GM21825 (cell line): ENCODE measurements at regions not wholly inside any gene's neighbourhood (a gene's known extent, or its start where the extent isn't known, plus 50 kb on each side); places are given as distances from the start of the nearest gene placed in this dataset.

Experiments
- ATAC-seq: cut with Tn5 transposase; IDR thresholded peaks from one replicate; pipeline ENCODE4 v1.9.1; 2021; ENCODE audit warnings: mild to moderate bottlenecking, moderate library complexity; ENCODE audit not compliant: unreplicated experiment

- ATAC-seq, result no peak
Observed at GRCh38 chrX:39829965-39830364, 267.8 kb downstream of the BCOR start.

- no peak for ATAC-seq
Observed at GRCh38 chrX:39830414-39830813, 267.3 kb downstream of the BCOR start.

GRCh38 chrX:39832211-39832610 lies 265.5 kb downstream of the BCOR start:
- ATAC-seq, result no peak

GRCh38 chrX:39834600-39834999 lies 263.2 kb downstream of the BCOR start:
- ATAC-seq, result no peak

- ATAC-seq, result no peak
Observed at GRCh38 chrX:39835241-39835640, 262.5 kb downstream of the BCOR start.

- no peak for ATAC-seq
Observed at GRCh38 chrX:39835776-39836175, 262.0 kb downstream of the BCOR start.

GRCh38 chrX:39836802-39837420 lies 260.8 kb downstream of the BCOR start:
- no peak for ATAC-seq

GRCh38 chrX:39837688-39838087 lies 260.1 kb downstream of the BCOR start:
- ATAC-seq, result no peak

GRCh38 chrX:39839371-39839770 lies 258.4 kb downstream of the BCOR start:
- no peak for ATAC-seq

GRCh38 chrX:39840133-39840532 lies 257.6 kb downstream of the BCOR start:
- ATAC-seq, result no peak

GRCh38 chrX:39840581-39841093 lies 257.1 kb downstream of the BCOR start:
- ATAC-seq, result no peak

- no peak for ATAC-seq
Observed at GRCh38 chrX:39841604-39842003, 256.2 kb downstream of the BCOR start.

GRCh38 chrX:39842281-39842973 lies 255.3 kb downstream of the BCOR start:
- ATAC-seq, result no peak

- ATAC-seq, result no peak
Observed at GRCh38 chrX:39843318-39843717, 254.4 kb downstream of the BCOR start.

- ATAC-seq, result no peak
Observed at GRCh38 chrX:39845233-39845632, 252.5 kb downstream of the BCOR start.

GRCh38 chrX:39846460-39846859 lies 251.3 kb downstream of the BCOR start:
- ATAC-seq, result no peak

- no peak for ATAC-seq
Observed at GRCh38 chrX:39848243-39848642, 249.5 kb downstream of the BCOR start.

GRCh38 chrX:39848900-39849299 lies 248.9 kb downstream of the BCOR start:
- no peak for ATAC-seq

GRCh38 chrX:39850209-39850608 lies 247.5 kb downstream of the BCOR start:
- ATAC-seq, result no peak

GRCh38 chrX:39850630-39851152 lies 247.1 kb downstream of the BCOR start:
- no peak for ATAC-seq

GRCh38 chrX:39851745-39852455 lies 245.9 kb downstream of the BCOR start:
- no peak for ATAC-seq

- no peak for ATAC-seq
Observed at GRCh38 chrX:39852491-39852890, 245.3 kb downstream of the BCOR start.
